ENCODE measurements at regions not wholly inside any gene's neighbourhood (a gene's known extent, or its start where the extent isn't known, plus 50 kb on each side); places are given as distances from the start of the nearest gene placed in this dataset.

- no peak for DNase-seq (ENCODE audit: low spot score)
These were observed 177.4 kb downstream of the SEC61B start for GRCh38 chr9:99399474-99399873.

- DNase-seq (ENCODE audit: low spot score): no peak
These were observed 178.2 kb downstream of the SEC61B start for GRCh38 chr9:99400184-99400731.

- DNase-seq (ENCODE audit: low spot score): no peak
These were observed 179.8 kb downstream of the SEC61B start for GRCh38 chr9:99401680-99402504.

- DNase-seq (ENCODE audit: low spot score): no peak
These were observed 181.3 kb downstream of the SEC61B start for GRCh38 chr9:99403371-99403770.

- no peak for DNase-seq (ENCODE audit: low spot score)
These were observed 183.3 kb downstream of the SEC61B start for GRCh38 chr9:99405359-99405758.

GRCh38 chr9:99406939-99407338 is 184.9 kb downstream of the SEC61B start:
- no peak for DNase-seq (ENCODE audit: low spot score)

- DNase-seq (ENCODE audit: low spot score): peak; percentile 34
These were observed 189.0 kb downstream of the SEC61B start for GRCh38 chr9:99411068-99411467.

- DNase-seq (ENCODE audit: low spot score): no peak
These were observed 189.5 kb downstream of the SEC61B start for GRCh38 chr9:99411479-99412115.

- no peak for DNase-seq (ENCODE audit: low spot score)
These were observed 190.5 kb downstream of the SEC61B start for GRCh38 chr9:99412606-99413005.

- DNase-seq (ENCODE audit: low spot score): no peak
These were observed 192.2 kb downstream of the SEC61B start for GRCh38 chr9:99414321-99414720.

- no peak for DNase-seq (ENCODE audit: low spot score)
These were observed 193.5 kb downstream of the SEC61B start for GRCh38 chr9:99415606-99416005.

GRCh38 chr9:99416007-99416406 is 193.9 kb downstream of the SEC61B start:
- peak; percentile 20 for DNase-seq (ENCODE audit: low spot score)

GRCh38 chr9:99419070-99419469 is 197.0 kb downstream of the SEC61B start:
- no peak for DNase-seq (ENCODE audit: low spot score)

GRCh38 chr9:99421369-99421768 is 199.3 kb downstream of the SEC61B start:
- no peak for DNase-seq (ENCODE audit: low spot score)

GRCh38 chr9:99425124-99425523 is 203.0 kb downstream of the SEC61B start:
- no peak for DNase-seq (ENCODE audit: low spot score)

- DNase-seq (ENCODE audit: low spot score): no peak
These were observed 204.1 kb downstream of the SEC61B start for GRCh38 chr9:99425923-99426842.

GRCh38 chr9:99427260-99427659 is 205.2 kb downstream of the SEC61B start:
- DNase-seq (ENCODE audit: low spot score): no peak

GRCh38 chr9:99430301-99430700 is 208.2 kb downstream of the SEC61B start:
- DNase-seq (ENCODE audit: low spot score): peak; percentile 33

- DNase-seq (ENCODE audit: low spot score): no peak
These were observed 209.0 kb downstream of the SEC61B start for GRCh38 chr9:99431103-99431502.

GRCh38 chr9:99432075-99432474 is 210.0 kb downstream of the SEC61B start:
- no peak for DNase-seq (ENCODE audit: low spot score)

- no peak for DNase-seq (ENCODE audit: low spot score)
These were observed 211.0 kb downstream of the SEC61B start for GRCh38 chr9:99433095-99433494.

- peak; percentile 82 for DNase-seq (ENCODE audit: low spot score)
These were observed 211.5 kb downstream of the SEC61B start for GRCh38 chr9:99433555-99433954.
